T-helper 2 cell (primary cell): ENCODE measurements at regions not wholly inside any gene's neighbourhood (a gene's known extent, or its start where the extent isn't known, plus 50 kb on each side); places are given as distances from the start of the nearest gene placed in this dataset.

Experiments
- DNase-seq, 5 experiments: peaks; one replicate each; pipeline versions ENCODE4 v3.0.0 to v3.0.0-alpha.2; 2012 to 2022

GRCh38 chr3:107969994-107970819 is 120.6 kb downstream of the CD47 start:
- no peak for DNase-seq

- DNase-seq = no peak
Measured at GRCh38 chr3:107969525-107969924, 121.3 kb downstream of the CD47 start.

GRCh38 chr3:107966276-107966675 is 124.6 kb downstream of the CD47 start:
- no peak for DNase-seq

- DNase-seq = no peak
Measured at GRCh38 chr3:107965136-107965655, 125.6 kb downstream of the CD47 start.

DNA sequence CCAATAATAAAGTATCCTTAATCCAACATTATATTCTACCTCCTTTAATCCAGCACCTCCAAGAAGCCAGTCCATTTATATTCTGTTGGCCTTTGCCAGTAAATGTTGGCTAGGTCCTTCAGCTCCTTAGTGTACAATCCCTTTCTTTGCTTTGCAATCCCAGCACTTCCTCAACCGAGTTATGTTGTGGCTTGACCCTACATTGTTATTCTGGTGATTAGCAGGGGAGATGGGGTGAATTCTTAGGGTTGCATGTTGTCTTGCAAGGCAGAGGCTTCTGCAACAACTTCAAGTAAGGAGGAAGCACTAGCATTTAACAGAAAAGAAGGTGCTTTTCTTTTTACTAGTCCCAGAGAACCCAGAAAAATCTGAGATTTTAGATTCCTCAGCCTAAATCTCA is 127.2 kb downstream of the CD47 start:
- DNase-seq = no peak

- no peak for DNase-seq
Measured at GRCh38 chr3:107962946-107963345, 127.9 kb downstream of the CD47 start.

DNA sequence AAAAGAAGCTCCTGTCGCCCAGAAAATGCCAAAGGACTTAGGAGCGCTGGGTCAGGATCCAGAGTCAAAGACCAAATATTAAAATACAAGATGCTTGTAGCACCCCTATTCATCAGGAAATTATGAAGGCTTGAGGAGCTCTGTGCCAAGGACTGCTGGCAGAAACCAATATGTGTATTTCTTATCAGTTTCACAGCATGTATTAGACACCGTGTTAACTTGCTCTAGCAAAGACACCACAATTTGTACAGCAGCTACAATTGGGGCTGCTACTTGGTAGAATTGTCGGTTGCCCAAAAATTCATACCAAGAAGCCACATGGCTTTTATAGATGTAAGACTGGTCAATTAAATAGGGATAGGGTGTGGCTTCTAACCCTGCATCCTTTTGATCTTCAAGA is 128.8 kb downstream of the CD47 start:
- DNase-seq = no peak

GRCh38 chr3:107959550-107960154 is 131.2 kb downstream of the CD47 start:
- DNase-seq = no peak

DNA sequence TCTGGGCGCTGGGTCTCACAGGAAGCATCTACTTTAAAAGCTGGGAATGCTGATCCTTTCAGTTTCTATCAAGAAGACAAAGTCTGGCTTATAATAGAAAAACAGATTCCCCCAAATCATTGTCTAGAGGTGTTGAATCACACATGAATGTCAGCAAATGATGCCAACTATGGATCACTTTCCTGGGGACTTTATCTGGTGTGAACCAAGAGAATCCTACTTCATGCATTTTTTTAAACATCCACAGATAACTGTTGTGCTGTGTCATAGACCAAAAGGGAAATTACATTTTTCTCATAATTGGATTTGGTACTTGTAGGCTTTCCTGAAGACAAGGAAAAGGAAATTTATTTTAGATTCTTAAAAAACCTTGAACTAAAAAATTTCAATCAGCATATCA is 132.7 kb downstream of the CD47 start:
- DNase-seq = no peak

DNA sequence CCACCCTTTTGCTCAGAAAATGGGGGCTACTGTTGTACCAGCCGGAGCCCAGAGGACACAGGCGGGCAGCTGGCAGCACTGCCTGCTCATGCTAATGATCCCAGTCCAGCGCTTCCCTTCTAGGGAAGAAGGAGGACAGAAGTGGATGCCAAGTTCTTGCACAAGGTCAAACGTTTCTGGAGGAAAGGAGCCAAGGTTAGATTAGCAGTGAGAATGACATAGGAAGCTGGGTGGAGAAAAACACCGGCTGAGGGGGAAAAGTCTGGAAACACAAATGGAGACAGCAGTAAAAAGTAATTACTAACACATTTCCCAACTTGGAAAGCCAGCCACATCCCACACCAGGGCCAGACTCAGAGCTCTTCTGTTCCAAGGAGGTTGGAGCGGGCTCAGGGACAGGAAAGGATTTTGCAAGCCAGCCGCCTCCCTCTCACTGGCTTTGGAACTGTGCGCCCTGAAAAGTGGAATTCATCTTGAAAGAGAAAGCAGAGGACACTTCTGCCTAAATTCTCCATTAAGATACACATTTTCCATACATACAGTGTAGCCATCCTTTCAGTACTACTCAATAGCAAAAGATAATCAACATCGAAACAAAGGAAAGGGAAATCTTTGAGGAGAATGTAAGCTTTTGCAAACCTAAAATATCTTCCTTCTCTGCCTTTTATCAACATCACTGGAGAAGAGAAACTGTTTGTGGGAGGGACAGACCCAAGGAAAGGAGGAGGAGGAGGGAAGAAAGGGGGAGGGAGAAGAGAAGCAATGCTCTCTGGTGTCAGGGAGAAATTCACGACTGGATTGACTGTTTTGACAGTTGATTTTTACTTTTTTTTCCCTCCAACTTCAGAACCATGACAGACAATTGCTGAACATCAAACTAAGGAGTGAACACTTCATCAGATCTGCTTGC is 133.6 kb downstream of the CD47 start:
- no peak for DNase-seq

- peak in 1 of 5 experiments; percentile 46 for DNase-seq
Measured at GRCh38 chr3:107954845-107955244, 136.0 kb downstream of the CD47 start.

GRCh38 chr3:107953722-107954121 is 137.1 kb downstream of the CD47 start:
- peak in 1 of 5 experiments; percentile 31 for DNase-seq

DNA sequence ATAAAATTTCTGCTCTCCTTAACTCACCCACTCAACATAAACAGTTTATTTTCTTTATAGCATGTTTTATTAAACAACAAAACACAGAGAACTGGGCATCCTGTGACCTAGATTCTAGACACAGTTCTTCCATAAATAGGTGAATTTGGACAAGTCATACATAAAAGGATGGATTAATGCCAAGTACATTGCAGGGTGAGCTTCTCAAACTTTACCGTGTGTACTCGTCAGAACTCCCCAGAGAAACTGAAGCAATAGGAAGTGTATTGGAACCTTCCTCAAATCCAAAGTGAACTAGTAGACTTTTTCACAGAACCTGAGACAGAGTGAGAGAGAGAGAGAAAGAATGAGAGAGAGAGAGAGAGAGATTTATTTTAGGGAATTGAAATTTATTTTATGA is 139.7 kb downstream of the CD47 start:
- DNase-seq = no peak

- no peak for DNase-seq
Measured at GRCh38 chr3:107950417-107950816, 140.4 kb downstream of the CD47 start.

DNA sequence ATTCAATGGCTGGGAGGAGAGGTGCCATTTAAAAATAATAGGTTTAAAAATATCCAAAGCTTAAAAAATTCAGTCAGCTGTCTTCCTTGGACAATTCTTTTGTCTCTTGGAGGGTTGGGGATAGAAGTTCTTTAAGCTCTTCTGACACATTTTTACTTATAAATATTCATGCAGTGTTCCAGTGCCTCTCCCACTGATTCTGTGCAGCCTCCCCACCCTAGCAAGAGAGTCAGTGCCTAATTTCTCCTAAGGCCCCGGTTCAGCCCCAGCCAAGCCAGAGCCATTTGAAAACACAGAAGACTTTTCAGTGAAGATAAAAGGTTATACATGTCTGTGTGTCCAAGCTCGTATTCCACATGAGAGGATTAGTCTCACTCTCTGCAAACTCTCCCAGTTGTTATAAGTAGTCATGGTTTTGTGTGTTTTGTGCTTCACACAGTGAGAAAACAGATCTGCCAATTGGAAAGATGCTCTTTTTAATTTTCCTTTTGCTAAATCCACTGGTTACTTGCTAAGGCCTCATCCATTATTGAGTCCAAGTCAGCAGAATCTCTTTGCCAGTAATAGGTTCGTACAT is 141.3 kb downstream of the CD47 start:
- DNase-seq = no peak

- DNase-seq = no peak
Measured at GRCh38 chr3:107947203-107947602, 143.6 kb downstream of the CD47 start.

GRCh38 chr3:107946700-107947099 is 144.1 kb downstream of the CD47 start:
- no peak for DNase-seq

DNA sequence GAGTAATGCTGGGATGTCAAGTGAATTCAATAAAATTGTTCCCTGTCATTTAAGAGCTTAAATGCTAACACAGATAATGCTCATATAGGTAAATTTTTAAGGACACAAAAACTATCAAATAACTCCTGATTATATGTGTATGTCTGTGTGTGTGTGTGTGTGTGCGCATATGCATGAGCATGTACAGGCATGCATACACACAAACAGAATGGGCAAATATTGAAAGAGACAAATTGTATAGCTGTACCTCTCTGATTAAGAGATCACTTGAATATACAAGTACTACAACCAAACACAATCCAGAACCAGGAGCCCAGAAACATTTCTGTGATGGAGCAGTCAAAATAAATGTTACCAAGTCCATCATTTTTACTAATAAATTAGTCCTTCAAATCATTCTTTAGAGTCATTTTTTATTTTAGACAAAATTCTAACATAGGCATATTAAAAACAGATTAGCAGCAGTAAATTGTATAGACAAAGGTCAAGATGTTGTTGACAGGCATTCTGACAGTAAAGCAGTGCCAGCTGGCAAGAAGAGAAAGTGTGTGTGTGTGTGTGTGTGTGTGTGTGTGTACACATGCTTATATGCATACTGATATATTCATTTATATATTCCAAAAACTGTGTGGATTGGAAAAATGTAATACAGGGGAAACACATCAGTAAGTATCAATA is 145.3 kb downstream of the CD47 start:
- DNase-seq = no peak

DNA sequence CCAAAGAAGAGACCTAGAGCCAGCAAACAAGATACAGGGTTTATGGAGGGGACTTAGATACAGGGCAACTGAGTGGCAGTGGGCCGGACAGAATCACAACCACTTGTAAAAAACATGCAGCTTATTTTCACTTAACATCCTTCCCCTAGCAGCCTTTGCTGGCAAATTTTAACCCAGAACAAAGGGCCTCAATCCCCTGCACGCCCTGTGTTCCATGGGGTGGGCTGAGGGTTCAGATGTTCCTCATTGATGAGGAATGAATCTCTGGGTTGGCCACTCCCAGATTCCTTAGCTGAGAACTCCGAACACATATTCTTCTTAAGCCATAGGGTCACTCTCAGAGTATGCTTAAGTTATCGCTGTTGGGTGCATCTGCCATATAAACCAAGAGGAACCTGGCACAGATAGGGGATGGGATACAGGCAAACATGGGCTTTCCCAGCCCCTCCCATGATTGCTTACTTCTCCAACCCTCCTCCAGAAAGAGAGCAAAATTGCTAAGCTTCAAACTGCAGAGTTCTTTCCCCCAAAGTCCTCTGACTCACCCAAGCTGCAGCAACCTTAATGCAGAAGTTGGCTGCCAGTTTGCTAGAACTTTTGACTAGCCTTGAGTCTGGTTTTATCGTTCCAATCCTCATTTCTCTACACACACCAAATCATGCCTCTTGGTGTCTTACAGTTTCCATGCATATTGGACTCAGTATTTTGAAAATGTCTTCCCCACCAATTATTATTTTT is 146.9 kb downstream of the CD47 start:
- DNase-seq = no peak

GRCh38 chr3:107942951-107943749 is 147.7 kb downstream of the CD47 start:
- no peak for DNase-seq

GRCh38 chr3:107942244-107942643 is 148.6 kb downstream of the CD47 start:
- peak in 2 of 5 experiments; percentile 23 to 82 for DNase-seq
